SIG-M5 treated with dmso at 0.1 percent for 504 hours (cell line): ENCODE measurements at regions not wholly inside any gene's neighbourhood (a gene's known extent, or its start where the extent isn't known, plus 50 kb on each side); places are given as distances from the start of the nearest gene placed in this dataset.
A peak's percentile ranks its signal among the peaks of the same experiment; 100 is the strongest.

Source experiments
- DNase-seq: peaks from one replicate; lab custom pipeline; 2025; ENCODE audit not compliant: unreplicated experiment; lab: John Stamatoyannopoulos, UW

- no peak for DNase-seq
Measured at GRCh38 chr12:84689638-84690037, 223.0 kb downstream of the SLC6A15 start.

DNA sequence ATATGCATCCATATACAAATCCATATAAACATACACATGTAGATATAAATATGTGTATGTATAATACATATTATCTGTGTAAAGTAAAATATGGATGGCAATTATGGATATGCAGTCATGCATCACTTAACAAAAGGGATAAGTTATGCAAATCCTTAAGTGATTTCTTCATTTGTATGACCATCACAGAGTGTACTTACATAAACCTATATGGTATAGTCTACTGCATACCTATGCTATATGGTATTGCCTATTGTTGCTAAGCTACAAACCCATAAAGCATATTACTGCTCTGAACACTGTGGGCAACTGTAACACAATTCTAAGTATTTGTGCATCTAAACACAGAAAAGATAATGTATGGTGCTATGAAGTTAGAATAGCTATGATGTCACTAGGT lies 227.2 kb downstream of the SLC6A15 start:
- no peak for DNase-seq

GRCh38 chr12:84676787-84677186 lies 235.8 kb downstream of the SLC6A15 start:
- no peak for DNase-seq

DNA sequence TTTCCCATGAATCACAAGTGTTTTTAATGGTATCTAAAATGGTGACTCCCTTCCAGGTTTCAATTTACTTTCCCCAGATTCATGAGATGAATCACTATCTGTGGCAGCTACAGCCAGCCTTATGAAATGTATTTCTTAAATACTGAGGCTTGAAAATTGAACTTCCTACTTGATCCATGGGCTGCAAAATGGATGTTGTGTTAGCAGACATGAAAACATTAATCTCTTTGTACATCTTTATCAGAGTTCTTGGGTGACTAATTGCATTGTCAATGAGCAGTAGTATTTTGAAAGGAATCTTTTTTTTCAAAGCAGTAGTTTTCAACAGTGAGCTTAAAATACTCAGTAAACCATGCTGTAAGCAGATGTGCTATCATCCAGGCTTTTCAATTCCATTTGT lies 250.8 kb downstream of the SLC6A15 start:
- DNase-seq, result no peak

- no peak for DNase-seq
Measured at GRCh38 chr12:84660139-84660538, 252.5 kb downstream of the SLC6A15 start.

GRCh38 chr12:84658877-84659276 lies 253.7 kb downstream of the SLC6A15 start:
- DNase-seq, result no peak

GRCh38 chr12:84656705-84657104 lies 255.9 kb downstream of the SLC6A15 start:
- no peak for DNase-seq

- DNase-seq, result no peak
Measured at GRCh38 chr12:84653482-84653881, 259.1 kb downstream of the SLC6A15 start.

GRCh38 chr12:84648425-84648824 lies 264.2 kb downstream of the SLC6A15 start:
- no peak for DNase-seq

- DNase-seq, result no peak
Measured at GRCh38 chr12:84644908-84645307, 267.7 kb downstream of the SLC6A15 start.

DNA sequence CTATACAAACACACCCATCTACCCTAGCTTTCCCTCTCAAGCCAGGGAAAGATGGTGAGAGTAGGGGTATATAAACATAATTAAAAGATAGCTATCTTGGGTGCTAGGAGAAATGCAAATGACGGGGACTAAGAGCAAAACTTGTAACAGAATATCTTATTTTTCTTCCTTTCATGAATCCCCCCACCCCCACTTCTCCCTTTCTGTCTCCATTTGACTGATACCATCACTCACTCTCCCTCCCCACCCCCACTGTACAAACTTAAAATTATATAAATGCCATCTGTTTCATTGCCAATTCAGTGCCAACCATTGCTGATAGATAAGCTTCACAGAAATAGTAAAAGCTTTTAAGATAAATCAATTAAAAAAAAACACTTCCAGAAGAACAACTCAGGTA lies 268.6 kb downstream of the SLC6A15 start:
- no peak for DNase-seq

DNA sequence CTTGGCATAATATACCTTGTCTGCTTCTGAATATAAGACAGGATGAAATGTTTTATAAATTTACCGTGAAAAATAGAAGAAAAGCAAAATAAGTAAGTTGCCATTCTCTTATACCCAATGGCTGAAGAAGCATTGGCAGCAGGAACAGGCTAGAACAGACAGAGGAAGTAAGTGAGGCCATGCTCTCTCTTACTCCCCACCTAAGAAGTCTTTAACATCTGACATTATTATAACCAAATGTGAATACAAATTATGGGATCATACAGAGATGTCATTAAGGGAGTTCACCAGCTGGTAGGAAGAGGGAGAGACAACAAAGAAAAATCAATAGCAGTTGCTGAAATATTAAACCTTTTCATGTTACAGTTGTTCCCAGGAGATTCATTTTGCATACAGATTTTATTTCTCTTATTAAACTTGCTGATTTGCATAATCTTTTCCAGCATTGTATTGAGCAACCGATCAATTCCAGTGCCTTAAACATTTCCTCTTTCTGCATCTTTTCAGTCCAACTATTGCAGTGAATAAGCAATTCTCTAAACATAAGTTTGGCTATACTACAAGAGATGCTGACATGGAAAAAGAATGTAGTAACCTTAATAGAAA lies 270.6 kb downstream of the SLC6A15 start:
- DNase-seq, result no peak

GRCh38 chr12:84638811-84639368 lies 273.7 kb downstream of the SLC6A15 start:
- no peak for DNase-seq

- DNase-seq, result no peak
Measured at GRCh38 chr12:84637926-84638325, 274.7 kb downstream of the SLC6A15 start.

DNA sequence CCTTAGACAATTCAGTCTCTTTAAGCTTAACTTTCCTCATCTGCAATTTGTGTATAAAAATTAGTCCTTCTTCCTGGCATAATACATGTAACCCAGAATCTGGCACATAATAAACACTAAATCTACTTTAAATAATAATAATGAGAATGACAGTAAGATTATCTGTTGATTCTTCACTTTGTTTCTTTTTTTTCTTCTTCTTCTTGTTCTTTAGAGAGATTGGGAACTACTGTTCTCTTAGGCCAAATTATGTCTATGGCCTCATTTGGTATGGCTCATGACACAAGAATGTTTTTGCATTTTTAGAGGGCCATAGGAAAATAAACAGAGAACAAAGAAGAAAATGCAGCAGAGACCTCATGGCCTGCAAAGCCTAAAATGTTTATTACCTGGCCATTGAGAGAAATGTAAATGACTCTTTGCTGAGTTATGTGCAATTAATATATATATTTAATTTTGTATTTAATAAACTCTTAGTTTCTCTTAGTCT lies 275.8 kb downstream of the SLC6A15 start:
- DNase-seq, result no peak

- DNase-seq, result no peak
Measured at GRCh38 chr12:84634526-84634925, 278.1 kb downstream of the SLC6A15 start.

DNA sequence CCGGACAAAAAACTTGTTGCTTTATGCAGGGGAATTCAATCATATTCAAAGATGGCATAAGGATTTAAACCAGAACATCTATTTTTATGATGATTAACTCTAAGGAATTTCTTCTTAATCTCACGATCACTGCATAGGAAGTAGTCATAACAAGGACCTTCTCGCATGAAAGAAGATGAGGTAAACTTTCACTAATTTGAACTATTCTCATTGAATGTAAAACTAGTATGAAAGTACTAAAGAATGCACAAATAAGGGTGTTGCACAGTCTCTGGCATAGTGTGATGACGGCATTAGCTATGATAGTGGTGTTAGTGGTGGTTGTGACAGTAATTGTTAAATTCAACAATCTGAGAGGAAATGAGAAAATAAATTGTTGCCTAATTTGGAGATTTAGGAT lies 280.0 kb downstream of the SLC6A15 start:
- no peak for DNase-seq

GRCh38 chr12:84631020-84631419 lies 281.6 kb downstream of the SLC6A15 start:
- no peak for DNase-seq

DNA sequence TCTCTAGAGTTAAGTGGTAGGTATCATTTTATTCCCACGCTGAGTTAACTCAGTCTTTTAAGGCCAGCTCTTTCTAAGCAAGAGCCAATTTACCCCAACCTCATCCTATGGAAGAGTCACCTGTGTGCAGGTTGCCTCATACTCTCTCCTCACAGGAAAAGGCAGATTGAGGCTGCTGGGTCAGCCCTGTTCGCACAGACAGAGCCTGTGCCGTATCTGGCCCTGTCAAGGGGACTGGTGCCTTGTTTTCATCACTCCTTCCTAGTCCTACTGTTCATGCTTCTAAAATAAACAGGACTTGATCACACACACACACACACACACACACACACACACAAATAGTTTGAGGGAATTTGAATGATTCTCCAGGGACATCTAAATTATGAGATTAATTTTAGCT lies 285.0 kb downstream of the SLC6A15 start:
- DNase-seq, result no peak

DNA sequence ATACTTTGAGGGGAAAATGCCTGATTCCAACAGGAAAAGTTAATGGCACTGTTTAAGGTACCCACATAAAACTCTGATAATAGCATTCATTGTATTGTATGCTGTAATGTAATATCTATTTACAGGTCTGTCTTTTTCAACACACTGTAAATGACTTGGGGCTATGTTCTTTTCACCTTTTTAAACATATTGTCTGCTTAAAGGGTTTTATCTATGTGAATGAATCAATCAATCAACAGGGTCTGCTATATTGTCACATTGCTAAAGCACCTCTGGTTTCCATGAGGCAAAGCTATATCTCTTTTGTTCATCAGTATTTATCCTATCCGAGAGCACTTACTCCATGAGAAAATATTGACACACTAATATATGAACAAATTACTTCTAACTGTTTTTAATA lies 288.0 kb downstream of the SLC6A15 start:
- DNase-seq, result no peak

DNA sequence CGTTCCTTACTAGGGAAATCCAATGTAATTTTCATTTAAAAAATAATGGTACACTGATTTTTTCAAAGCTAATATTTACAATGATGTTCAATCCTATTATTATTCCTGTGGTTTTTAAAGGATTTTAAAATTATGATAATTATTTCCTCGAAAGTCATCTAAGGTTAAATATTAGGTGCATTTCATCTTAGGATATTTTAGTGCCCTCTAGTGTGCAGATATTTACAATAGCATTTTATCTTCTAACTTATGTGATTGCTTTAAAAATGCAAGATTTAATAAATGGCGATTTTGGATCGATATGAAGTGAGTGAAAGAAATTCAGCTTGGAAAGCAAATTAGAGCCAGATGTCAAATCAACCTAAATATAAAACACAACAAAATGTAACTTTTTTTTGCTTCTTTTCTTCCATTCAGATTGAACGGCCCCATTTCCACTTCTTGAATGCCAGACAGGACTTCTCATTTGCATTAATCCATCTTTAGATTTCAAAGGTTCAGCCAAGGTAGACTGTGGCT lies 293.5 kb downstream of the SLC6A15 start:
- DNase-seq, result peak; percentile 7

- no peak for DNase-seq
Measured at GRCh38 chr12:84607170-84607819, 305.3 kb downstream of the SLC6A15 start.
